ENCODE measurements at regions not wholly inside any gene's neighbourhood (a gene's known extent, or its start where the extent isn't known, plus 50 kb on each side); places are given as distances from the start of the nearest gene placed in this dataset.

DNA sequence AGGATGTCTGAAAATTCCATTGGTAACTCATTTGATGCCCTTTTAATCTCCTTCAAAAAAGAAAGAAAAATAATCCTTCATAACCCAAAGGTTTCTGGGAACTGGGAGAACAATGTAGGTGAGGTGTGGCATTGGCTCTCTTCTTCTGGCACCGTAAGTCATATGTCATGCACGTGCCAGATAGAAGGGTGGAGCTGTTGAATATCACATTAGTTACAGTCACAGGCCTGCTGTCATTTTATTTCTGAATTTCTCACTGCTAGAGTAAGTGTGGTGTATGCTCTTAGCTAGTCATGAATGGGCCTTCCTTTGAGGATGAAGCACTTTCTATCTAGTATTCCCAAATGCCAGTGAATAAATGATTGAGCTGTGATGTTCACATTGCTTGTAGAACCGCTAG is 201.8 kb upstream of the SGCD start:
- TF ChIP-seq POLR2A (IDR thresholded peaks at IDR 0.05; ENCODE audit: borderline replicate concordance, extremely low read depth, insufficient read depth, insufficient read length) (no peak), POLR2AphosphoS5 (IDR thresholded peaks at IDR 0.05; ENCODE audit: low read depth, low read length) (no peak), RAD21 (IDR thresholded peaks at IDR 0.05; ENCODE audit: low read depth) (no peak)
- TF ChIP-seq, protein P1, sequence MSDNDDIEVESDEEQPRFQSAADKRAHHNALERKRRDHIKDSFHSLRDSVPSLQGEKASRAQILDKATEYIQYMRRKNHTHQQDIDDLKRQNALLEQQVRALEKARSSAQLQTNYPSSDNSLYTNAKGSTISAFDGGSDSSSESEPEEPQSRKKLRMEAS (IDR thresholded peaks at IDR 0.05), result no peak
- TF ChIP-seq, protein P2, sequence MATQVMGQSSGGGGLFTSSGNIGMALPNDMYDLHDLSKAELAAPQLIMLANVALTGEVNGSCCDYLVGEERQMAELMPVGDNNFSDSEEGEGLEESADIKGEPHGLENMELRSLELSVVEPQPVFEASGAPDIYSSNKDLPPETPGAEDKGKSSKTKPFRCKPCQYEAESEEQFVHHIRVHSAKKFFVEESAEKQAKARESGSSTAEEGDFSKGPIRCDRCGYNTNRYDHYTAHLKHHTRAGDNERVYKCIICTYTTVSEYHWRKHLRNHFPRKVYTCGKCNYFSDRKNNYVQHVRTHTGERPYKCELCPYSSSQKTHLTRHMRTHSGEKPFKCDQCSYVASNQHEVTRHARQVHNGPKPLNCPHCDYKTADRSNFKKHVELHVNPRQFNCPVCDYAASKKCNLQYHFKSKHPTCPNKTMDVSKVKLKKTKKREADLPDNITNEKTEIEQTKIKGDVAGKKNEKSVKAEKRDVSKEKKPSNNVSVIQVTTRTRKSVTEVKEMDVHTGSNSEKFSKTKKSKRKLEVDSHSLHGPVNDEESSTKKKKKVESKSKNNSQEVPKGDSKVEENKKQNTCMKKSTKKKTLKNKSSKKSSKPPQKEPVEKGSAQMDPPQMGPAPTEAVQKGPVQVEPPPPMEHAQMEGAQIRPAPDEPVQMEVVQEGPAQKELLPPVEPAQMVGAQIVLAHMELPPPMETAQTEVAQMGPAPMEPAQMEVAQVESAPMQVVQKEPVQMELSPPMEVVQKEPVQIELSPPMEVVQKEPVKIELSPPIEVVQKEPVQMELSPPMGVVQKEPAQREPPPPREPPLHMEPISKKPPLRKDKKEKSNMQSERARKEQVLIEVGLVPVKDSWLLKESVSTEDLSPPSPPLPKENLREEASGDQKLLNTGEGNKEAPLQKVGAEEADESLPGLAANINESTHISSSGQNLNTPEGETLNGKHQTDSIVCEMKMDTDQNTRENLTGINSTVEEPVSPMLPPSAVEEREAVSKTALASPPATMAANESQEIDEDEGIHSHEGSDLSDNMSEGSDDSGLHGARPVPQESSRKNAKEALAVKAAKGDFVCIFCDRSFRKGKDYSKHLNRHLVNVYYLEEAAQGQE (IDR thresholded peaks at IDR 0.05; ENCODE audit: low read depth), result no peak
- TF ChIP-seq, protein P3, sequence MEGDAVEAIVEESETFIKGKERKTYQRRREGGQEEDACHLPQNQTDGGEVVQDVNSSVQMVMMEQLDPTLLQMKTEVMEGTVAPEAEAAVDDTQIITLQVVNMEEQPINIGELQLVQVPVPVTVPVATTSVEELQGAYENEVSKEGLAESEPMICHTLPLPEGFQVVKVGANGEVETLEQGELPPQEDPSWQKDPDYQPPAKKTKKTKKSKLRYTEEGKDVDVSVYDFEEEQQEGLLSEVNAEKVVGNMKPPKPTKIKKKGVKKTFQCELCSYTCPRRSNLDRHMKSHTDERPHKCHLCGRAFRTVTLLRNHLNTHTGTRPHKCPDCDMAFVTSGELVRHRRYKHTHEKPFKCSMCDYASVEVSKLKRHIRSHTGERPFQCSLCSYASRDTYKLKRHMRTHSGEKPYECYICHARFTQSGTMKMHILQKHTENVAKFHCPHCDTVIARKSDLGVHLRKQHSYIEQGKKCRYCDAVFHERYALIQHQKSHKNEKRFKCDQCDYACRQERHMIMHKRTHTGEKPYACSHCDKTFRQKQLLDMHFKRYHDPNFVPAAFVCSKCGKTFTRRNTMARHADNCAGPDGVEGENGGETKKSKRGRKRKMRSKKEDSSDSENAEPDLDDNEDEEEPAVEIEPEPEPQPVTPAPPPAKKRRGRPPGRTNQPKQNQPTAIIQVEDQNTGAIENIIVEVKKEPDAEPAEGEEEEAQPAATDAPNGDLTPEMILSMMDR (IDR thresholded peaks at IDR 0.05 in 2 of 3, conservative IDR thresholded peaks at IDR 0.05 in 1 of 3; ENCODE audit: borderline replicate concordance in 1 of 3, insufficient read depth in 1 of 3, low read depth in 2 of 3, low read length in 2 of 3), result no peak
